GM19438 (cell line): ENCODE measurements at regions not wholly inside any gene's neighbourhood (a gene's known extent, or its start where the extent isn't known, plus 50 kb on each side); places are given as distances from the start of the nearest gene placed in this dataset.

Experiments used
- ATAC-seq: cut with Tn5 transposase; IDR thresholded peaks from one replicate; pipeline ENCODE4 v1.9.1; 2021; ENCODE audit warnings: low read depth; ENCODE audit not compliant: unreplicated experiment

DNA sequence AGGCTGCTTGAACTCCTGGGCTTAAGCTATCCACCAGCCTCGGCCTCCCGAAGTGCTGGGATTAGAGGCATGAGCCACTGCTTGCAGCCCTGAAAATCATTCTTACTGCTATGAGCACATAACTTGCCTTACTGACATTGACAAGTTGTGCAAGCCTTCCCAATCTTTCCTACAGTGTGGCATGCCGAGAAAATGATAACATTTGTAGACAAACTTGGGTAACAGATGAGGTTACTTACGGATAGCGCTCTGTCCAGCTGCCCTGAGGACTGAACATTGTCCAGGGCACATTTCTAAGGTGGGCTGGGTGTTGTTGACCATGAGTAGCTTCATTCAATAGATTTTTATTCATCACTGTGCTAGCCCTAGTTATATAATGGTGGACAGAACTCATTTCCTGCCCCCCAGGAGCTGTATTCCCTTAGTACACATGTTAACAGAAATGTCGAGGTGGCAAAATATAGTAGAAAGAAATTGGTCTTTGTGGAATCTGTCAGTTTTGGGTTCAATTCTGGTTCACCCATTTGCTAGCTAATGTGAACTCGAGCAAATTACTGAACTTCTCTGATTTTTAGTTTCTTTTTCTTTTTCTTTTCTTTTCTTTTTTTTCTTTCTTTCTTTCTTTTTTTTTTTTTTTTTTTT lies 118.4 kb upstream of the AKIRIN2 start:
- no peak for ATAC-seq

DNA sequence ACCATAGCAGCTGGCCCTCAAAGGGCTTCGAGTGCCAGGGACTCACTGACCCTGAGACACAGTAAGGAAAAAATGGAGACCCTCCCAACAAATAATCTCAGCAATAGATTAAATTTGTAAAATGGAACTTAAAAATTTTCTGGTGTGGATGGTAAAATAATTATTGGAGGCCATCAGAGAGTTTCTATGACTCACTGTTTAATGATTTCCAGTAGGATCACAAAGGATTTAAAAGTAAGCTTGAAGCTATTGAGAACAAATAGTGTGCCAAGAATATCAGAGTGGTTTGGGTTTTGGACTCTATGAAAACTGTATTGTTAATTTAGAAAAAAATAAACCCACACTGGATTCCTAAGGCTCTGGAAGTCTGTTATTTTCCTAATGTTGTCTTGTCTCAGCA lies 115.2 kb upstream of the AKIRIN2 start:
- no peak for ATAC-seq

DNA sequence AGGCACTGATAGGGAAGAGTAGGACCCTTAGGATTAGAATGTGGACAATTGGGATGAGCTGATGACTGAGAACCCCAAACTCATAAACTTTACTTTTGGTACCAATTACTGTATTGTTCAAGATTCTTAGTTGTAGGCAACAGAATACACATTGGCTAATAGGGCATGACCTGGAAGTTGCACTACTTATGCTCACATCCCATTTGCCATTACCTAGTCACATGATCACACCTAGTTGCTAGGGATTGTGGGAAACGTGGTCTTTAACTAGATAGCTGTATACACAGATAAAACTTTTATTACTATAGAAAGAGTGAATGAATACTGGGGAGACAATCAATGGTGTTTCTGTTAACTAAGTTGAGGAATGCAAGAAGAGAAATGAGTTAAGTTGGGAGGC lies 113.4 kb upstream of the AKIRIN2 start:
- ATAC-seq, result no peak

DNA sequence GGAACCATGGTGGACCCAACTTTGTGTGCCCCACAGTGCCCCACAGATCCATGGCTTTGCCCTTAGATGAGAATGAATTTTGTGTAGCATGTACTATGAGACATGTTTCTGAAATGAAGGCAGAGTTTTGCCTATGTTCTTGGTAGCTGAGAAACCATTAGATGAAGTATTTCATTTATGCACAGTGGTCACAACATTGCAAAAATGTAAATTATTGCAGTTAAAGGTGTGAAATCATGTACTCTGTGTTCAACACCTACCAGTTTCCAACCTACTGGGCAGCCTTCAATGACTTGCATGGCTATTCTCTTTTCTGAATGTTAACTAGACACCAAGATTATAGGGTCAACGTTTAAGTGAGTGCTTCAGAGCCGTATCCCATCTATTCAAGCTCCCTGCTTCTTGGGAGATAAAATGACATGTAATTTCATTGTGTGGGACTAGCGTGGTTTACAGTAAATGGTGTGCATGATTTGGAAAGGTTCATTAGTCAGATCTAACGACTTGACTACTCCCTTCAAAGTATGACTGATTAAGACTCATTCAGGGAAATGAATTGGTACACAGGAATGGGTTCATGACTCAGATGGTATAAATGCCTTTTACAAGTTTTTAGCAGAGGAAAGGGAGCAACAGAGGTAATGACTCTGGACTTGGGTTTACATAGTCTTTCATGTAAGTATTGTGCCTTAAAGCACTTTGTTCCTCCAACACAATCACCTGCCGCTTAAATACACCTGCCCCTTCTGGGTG lies 106.1 kb upstream of the AKIRIN2 start:
- no peak for ATAC-seq

DNA sequence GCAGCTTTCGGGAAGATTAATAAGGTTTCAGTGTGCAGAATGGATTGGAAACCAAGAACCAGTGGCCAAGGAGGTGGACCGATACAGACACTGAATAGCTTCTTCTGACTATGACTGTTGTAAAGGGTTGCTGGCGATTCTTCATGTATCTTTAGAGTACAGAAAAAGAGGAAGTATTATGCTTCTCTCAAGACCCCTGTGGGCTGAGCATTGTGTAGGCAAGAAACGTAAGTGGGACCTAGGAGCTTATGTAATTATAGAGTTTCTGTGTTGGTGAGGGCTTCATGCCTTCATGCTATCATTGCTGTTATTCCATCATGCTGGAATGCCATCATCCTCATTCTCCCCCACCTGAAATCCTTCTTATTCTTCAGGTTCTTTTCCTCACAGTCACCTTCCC lies 105.4 kb upstream of the AKIRIN2 start:
- peak; percentile 83 for ATAC-seq

DNA sequence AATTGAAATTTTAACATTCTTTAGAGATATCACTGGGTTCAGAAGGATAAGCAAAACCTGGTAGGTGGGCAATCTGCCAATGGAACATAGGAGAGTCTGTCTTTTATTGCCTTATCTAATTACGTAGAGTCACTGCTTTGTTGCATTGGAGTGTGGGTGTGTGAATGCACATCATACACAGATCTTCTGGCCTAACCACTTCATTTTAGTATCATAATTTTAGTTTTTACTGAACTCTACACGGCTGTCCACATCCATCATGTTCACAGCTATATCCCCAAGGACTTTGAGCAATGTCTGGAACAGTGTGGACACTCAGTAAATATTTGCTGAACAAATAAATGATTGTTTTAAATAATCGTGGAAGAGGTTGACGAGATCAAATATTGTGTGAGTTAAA lies 104.6 kb upstream of the AKIRIN2 start:
- ATAC-seq, result no peak

DNA sequence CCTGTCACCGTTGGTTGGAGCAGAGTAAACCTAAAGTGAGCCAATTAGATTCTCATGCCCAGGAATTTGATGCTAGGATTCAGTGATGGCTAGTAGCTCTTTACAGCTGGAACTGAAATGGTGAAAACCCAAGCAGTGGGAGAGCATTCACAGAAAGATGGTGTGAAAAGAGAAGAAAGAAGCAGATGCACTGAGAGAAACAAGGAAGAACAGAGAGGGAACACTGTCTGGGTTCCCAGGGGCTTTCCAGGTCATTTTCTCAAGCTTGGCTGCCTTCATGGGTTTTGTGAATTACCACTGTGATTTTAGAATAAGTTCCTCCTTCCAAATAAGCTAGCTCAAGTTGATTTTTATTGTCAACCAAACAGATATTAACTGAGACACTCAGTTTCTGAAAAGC lies 104.1 kb upstream of the AKIRIN2 start:
- ATAC-seq, result no peak

DNA sequence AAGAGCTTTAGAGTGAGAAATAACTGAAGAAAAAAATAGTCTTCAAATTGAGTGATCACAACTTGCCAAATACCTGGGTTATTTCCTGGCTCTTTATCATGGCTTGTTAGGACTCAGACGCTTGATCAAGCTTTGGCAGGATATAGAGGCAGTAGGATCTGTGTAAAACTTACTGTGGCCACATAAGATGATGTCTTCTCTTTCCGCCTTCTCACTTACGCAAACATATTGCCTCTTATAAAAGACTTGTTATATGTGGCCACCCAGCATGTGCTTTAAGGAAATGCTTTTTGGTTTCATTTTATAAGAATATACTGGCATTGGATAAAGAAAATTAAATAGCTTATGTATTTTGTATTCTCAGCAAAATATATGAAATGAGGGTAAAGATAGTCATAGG lies 101.8 kb upstream of the AKIRIN2 start:
- ATAC-seq, result no peak

DNA sequence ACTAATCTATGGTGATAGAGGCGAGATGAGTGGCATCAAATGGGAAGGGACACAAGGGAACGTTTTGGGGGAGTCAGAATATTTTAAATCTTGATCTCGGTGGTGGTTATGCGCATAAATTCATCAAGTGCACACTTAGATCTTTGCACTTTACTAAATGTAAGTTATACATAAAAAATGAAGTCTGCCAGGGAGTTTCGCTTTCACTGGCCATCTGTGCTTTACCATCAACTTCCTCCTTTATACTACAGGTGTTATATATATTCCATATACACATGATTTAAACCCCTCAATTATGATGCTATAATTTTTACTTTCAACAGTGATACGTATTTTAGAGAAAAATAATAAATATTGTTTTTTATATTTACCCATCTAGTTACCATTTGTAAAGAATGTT lies 97.6 kb upstream of the AKIRIN2 start:
- no peak for ATAC-seq

DNA sequence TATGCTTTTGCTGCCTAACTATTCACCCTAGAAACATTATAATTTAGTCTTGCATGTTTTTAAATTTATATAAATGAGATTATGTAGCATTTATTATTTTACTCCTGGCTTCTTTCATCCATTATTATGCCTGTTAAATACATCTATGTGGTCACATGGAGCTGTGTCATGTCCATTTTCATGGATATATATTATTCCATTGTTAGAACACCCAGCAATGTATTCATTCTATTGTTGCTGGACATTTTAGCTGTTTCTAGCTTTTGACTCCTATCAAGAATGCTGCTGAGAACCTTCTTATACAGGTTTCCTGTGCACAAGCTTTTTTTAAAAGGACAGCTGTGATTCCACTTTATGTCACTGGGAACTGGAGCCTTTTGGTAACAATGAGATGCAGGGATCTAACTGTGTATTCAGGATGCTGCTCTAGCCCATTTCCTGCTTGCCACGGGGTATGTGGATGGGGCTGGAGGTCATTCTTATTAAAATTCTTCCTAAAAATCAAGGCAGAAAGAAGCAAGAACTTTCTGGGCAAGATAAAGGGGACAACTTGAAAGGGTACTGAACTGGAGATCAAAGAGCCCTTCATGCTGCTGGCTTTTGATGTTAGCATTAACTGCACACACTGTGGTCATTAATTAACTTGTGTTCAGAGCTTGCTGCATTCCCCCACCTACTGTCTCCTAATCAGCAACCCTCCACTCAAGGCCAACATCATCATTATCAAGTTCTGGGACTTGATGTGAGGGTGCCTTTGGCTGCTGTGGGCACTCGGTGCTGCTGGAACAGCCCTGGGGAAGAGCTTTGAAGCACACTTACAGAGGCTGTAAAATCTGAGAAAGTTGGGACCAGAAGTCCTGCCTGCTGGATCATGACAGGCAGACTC lies 96.6 kb upstream of the AKIRIN2 start:
- no peak for ATAC-seq

DNA sequence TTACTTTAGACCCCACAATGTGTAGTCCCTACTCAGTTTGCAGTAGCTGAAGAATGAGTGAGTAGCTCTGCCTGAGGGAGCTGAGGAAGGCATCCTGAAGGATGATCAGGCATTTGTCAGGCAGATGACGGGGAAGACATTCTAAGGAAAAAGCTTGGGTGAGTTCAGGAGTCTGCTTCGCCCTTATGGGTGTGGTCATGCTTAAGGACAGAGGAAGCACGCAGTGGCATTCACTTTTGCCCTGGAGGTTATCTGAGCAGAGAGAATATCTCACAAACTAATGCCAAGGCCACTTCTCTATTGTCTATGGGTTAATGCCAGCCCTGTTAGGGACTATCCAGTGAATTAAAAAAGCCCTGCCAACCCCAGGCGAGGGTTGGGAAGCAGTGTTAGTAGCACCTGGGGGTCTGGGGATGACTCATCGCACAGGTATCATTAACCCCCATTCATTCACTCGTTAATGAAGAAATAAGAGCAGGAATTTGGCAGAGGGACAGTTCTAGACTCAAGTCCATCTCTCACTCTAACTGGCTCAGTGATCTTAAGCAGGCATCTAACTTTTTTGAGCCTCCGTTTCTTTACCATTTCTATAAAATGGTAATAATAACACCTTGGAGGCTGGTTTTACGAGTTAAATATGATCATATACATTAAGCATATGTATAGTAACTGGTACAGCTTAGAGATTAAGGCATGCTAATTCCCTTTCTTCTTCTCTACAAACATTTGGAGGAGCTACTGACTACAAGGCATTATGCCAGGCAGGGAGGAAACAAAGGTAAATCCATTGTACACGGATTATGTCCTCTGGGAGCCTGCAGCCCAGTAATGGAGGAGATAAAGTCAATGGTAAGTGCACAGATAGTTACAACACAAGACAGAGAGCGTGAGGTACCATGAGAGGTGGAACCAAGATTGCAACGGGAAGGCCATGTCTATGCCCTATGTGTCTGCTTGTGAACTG lies 93.2 kb upstream of the AKIRIN2 start:
- ATAC-seq, result no peak

DNA sequence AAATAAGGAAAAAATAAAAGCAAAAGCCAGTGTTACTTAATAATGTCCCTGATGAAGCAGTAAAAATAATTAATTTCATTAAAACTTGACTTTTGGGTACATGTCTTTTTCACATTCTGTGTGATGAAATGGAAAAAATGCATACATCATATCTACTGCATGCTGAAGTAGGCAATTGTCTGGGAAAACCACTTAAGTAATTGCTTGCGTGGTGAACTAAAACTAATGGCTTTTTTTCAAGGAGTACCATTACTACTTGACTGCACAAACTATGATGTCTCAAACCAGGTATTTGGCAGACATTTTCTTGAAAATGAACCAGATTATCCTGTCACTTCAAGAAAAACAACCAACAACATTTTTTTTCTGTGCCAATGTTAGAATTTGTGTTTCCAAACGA lies 91.3 kb upstream of the AKIRIN2 start:
- ATAC-seq, result no peak

DNA sequence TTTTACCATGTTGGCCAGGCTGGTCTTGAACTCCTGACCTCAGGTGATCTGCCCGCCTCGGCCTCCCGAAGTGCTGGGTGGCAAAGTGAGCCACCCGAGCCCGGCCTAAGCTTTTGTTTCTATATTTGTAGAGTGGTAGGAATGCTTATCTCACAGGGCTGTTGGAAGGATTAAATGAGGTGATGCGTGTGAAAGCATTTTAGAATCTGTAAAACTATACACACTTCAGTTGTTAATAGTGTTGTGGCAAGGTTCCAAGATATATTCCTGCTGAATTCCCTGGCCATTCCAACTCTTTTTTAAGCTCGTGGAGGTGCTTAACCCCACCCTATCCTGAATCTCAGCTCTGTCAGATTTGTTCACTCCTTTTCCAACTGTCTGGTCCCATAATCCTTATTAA lies 89.9 kb upstream of the AKIRIN2 start:
- no peak for ATAC-seq

DNA sequence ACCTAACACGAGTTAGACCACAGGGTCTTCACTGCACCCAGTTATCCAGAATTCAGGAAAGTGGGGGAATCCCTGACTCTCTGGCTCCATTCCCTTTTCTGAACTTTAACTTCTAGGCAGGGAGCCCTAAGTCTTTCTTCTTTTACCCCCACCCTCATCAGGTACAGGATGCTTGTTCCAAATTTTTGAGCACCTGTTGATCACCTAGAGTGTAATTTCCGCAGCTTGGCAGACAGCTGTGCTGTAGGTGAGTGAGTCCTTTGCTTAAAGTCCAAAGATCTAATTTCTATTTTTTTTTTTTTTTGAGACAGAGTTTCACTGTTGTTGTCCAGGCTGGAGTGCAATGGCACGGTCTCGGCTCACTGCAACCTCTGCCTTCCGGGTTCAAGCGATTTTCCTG lies 89.5 kb upstream of the AKIRIN2 start:
- ATAC-seq, result no peak

DNA sequence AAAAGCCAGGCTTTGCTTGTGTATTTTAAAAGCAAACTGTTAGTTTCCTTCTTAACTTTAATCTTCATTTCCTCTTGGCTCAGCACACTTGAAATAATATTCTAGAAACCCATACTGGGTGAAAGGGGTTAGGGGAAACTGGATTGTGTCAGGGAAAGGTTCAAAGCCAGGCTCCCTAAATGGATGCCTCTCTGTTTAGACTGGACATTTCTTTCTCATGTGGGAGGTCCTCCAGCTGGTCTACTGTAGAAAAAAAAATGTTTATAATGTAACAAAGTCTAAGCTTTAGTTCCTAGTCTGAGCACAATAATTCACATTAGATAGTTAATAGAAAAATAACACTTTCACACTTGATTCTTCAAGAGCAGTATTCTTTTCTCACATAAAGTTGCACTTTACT lies 89.0 kb upstream of the AKIRIN2 start:
- ATAC-seq, result no peak

DNA sequence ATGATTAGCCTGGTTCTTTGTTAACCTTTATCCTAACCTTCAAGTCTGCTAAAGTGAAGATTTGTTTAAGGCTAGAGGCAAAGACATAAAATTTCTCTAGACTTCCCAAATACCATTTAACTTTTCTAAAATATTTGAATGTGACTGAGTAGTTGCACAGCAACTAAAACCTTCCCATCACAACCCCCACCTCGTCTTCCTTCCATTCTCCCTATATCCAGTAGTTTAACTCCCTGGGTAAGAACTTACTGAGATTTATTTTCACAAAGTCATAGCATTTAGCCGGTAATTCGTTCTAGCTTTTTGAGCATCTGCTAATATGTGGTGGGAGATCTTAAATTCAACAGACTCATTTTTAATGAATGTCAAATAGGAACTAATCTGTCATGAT lies 87.9 kb upstream of the AKIRIN2 start:
- ATAC-seq, result no peak

DNA sequence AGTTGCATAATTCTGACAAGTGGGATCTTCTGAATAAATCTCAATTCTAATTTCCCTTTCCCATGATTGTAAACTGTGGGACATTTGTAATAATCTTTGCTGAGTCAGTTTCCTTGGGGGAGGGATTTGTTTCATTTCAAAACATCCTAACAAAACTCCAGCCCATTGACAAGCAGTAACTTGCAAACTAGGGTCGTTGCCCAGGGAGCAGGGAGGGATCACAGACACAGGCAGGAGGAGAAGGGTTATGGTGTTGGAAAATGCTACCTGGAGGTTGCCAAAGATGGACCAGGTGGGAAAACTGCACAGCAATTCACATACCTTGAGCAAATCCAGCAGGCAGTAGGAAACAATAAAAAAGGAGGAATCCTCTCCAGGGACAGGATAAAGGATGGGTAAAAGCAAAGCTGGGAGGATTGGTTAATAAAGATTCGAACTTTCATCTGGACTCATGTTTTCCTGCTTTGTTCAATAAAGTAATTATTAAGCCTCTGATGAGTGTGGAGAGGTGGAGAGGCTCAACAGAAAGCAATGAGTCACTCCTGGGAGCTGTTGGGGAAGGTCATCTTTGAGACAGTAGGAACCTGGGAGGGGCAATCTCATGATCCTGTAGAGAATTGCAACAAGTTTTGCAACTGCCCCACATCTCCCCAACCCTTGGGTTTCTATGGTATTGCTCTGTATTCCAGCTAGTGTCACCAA lies 87.3 kb upstream of the AKIRIN2 start:
- ATAC-seq, result no peak

DNA sequence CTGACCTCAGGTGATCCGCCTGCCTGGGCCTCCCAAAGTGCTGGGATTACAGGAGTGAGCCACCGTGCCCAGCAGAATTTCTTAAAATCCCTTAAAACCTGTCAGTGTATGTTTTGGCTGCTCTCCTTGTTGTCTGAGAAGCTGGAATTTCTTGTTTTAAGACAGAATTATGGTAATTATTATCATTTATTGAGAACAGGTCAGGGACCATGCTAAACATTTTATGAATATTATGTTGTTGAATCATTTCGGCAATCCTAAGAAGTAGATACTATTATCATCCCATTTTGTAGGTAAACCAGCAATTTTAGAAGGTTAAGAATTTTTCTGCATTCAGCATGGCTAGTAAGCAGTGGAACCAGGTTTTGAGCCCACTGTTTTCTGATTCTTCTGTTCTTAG lies 86.1 kb upstream of the AKIRIN2 start:
- no peak for ATAC-seq

DNA sequence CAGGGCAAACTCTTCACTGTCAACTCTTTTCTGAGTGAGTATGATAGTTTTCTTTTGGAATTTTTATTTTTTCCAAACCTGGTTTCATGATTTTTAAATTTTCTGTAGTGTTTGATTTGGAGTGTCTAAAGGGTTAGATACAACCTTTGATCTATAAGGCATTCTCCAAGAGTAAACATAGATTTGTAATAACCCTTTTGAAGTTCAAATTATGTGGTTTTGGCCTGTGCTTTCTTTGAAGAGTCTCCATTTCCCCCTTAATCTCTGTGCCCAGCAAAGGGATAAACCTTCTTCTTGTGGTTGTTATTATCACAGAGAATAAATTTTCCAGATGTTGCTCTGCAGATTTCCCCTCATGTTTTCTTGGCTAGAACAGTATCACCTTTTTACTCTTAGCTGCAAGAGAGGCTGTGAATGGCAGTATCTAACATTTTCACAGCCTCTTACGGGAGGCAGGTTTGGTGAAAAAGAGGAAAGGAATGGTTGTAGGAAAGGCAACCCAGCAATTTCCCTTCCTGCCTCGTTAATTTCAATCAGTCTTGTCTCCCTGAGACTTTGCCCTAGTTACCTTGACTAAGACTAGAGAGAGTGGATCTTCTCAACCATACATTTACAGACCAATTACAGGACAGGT lies 83.3 kb upstream of the AKIRIN2 start:
- no peak for ATAC-seq
